ENCODE measurements at regions not wholly inside any gene's neighbourhood (a gene's known extent, or its start where the extent isn't known, plus 50 kb on each side); places are given as distances from the start of the nearest gene placed in this dataset.
A peak's percentile ranks its signal among the peaks of the same experiment; 100 is the strongest.

GRCh38 chr3:65027335-65027734 lies 339.5 kb upstream of the ADAMTS9 start (continued):
- TF ChIP-seq, protein P1, sequence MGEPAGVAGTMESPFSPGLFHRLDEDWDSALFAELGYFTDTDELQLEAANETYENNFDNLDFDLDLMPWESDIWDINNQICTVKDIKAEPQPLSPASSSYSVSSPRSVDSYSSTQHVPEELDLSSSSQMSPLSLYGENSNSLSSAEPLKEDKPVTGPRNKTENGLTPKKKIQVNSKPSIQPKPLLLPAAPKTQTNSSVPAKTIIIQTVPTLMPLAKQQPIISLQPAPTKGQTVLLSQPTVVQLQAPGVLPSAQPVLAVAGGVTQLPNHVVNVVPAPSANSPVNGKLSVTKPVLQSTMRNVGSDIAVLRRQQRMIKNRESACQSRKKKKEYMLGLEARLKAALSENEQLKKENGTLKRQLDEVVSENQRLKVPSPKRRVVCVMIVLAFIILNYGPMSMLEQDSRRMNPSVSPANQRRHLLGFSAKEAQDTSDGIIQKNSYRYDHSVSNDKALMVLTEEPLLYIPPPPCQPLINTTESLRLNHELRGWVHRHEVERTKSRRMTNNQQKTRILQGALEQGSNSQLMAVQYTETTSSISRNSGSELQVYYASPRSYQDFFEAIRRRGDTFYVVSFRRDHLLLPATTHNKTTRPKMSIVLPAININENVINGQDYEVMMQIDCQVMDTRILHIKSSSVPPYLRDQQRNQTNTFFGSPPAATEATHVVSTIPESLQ (CRISPR knock-in tag; IDR thresholded peaks at IDR 0.05), result no peak
- TF ChIP-seq ARID4B (CRISPR knock-in tag; IDR thresholded peaks at IDR 0.05; ENCODE audit: borderline replicate concordance), result no peak
- no peak for TF ChIP-seq CREB1 (CRISPR knock-in tag; IDR thresholded peaks at IDR 0.05)
- TF ChIP-seq, protein P2, sequence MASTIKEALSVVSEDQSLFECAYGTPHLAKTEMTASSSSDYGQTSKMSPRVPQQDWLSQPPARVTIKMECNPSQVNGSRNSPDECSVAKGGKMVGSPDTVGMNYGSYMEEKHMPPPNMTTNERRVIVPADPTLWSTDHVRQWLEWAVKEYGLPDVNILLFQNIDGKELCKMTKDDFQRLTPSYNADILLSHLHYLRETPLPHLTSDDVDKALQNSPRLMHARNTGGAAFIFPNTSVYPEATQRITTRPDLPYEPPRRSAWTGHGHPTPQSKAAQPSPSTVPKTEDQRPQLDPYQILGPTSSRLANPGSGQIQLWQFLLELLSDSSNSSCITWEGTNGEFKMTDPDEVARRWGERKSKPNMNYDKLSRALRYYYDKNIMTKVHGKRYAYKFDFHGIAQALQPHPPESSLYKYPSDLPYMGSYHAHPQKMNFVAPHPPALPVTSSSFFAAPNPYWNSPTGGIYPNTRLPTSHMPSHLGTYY (CRISPR knock-in tag; IDR thresholded peaks at IDR 0.05), result peak; percentile 49; the same call in 1 of the 2 replicates
- no peak for TF ChIP-seq NR2C2 (CRISPR knock-in tag; IDR thresholded peaks at IDR 0.05)
- TF ChIP-seq, protein P3, sequence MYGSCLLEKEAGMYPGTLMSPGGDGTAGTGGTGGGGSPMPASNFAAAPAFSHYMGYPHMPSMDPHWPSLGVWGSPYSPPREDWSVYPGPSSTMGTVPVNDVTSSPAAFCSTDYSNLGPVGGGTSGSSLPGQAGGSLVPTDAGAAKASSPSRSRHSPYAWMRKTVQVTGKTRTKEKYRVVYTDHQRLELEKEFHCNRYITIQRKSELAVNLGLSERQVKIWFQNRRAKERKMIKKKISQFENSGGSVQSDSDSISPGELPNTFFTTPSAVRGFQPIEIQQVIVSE (CRISPR knock-in tag; IDR thresholded peaks at IDR 0.05; ENCODE audit: borderline replicate concordance), result no peak
- TF ChIP-seq SOX15 (CRISPR knock-in tag; IDR thresholded peaks at IDR 0.05), result no peak
- TF ChIP-seq, protein P4, sequence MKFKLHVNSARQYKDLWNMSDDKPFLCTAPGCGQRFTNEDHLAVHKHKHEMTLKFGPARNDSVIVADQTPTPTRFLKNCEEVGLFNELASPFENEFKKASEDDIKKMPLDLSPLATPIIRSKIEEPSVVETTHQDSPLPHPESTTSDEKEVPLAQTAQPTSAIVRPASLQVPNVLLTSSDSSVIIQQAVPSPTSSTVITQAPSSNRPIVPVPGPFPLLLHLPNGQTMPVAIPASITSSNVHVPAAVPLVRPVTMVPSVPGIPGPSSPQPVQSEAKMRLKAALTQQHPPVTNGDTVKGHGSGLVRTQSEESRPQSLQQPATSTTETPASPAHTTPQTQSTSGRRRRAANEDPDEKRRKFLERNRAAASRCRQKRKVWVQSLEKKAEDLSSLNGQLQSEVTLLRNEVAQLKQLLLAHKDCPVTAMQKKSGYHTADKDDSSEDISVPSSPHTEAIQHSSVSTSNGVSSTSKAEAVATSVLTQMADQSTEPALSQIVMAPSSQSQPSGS (CRISPR knock-in tag; IDR thresholded peaks at IDR 0.05; ENCODE audit: borderline replicate concordance, low read depth), result no peak
- no peak for TF ChIP-seq TCF7 (CRISPR knock-in tag; IDR thresholded peaks at IDR 0.05; ENCODE audit: low read depth)
- no peak for TF ChIP-seq HMGXB4 (CRISPR knock-in tag; IDR thresholded peaks at IDR 0.05)
- TF ChIP-seq, protein P5, sequence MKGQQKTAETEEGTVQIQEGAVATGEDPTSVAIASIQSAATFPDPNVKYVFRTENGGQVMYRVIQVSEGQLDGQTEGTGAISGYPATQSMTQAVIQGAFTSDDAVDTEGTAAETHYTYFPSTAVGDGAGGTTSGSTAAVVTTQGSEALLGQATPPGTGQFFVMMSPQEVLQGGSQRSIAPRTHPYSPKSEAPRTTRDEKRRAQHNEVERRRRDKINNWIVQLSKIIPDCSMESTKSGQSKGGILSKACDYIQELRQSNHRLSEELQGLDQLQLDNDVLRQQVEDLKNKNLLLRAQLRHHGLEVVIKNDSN (CRISPR knock-in tag; IDR thresholded peaks at IDR 0.05), result no peak
- no peak for TF ChIP-seq MXD4 (CRISPR knock-in tag; IDR thresholded peaks at IDR 0.05; ENCODE audit: borderline replicate concordance)
- peak; percentile 87; the same call in 1 of the 2 replicates for TF ChIP-seq PRRX2 (CRISPR knock-in tag; IDR thresholded peaks at IDR 0.05)
- TF ChIP-seq, protein P6, sequence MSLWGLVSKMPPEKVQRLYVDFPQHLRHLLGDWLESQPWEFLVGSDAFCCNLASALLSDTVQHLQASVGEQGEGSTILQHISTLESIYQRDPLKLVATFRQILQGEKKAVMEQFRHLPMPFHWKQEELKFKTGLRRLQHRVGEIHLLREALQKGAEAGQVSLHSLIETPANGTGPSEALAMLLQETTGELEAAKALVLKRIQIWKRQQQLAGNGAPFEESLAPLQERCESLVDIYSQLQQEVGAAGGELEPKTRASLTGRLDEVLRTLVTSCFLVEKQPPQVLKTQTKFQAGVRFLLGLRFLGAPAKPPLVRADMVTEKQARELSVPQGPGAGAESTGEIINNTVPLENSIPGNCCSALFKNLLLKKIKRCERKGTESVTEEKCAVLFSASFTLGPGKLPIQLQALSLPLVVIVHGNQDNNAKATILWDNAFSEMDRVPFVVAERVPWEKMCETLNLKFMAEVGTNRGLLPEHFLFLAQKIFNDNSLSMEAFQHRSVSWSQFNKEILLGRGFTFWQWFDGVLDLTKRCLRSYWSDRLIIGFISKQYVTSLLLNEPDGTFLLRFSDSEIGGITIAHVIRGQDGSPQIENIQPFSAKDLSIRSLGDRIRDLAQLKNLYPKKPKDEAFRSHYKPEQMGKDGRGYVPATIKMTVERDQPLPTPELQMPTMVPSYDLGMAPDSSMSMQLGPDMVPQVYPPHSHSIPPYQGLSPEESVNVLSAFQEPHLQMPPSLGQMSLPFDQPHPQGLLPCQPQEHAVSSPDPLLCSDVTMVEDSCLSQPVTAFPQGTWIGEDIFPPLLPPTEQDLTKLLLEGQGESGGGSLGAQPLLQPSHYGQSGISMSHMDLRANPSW (CRISPR knock-in tag; conservative IDR thresholded peaks at IDR 0.05; ENCODE audit: low read depth), result no peak
- peak; percentile 82 for TF ChIP-seq ZNF671 (CRISPR knock-in tag; IDR thresholded peaks at IDR 0.05)
- TF ChIP-seq, protein P7, sequence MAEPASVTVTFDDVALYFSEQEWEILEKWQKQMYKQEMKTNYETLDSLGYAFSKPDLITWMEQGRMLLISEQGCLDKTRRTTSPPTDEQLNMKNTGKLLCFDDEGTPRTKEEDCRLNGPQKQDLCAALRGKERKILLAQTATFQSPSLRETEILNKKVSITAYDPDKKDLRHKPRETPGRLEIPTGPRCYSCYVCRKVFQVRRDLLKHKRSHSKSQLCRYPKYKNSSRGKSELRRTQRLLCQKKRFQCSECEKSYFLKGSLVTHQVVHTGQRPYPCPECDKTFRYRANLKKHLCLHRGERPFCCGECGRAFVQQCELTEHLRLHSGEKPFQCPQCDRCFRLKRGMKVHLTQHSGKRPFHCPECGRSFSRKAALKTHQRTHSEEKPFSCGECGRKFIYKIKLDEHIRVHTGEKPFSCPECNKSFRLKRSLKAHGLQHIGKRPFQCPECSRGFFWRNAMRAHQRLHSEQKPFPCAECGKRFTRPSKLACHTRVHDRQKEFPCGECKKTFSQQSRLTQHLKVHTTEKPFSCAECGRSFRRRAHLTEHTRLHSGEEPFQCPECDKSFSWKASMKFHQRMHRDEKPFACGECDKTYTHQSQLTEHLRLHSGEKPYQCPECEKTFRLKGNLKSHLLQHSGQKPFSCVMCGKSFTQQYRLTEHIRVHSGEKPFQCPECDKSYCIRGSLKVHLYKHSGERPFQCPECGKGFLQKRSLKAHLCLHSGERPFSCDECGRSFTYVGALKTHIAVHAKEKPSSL (CRISPR knock-in tag; conservative IDR thresholded peaks at IDR 0.05), result 0 out of 2 replicates have a peak, but pooled peaks have one; percentile 49
- no peak for TF ChIP-seq ZNF263 (CRISPR knock-in tag; IDR thresholded peaks at IDR 0.05; ENCODE audit: low read depth)
- TF ChIP-seq, protein P8, sequence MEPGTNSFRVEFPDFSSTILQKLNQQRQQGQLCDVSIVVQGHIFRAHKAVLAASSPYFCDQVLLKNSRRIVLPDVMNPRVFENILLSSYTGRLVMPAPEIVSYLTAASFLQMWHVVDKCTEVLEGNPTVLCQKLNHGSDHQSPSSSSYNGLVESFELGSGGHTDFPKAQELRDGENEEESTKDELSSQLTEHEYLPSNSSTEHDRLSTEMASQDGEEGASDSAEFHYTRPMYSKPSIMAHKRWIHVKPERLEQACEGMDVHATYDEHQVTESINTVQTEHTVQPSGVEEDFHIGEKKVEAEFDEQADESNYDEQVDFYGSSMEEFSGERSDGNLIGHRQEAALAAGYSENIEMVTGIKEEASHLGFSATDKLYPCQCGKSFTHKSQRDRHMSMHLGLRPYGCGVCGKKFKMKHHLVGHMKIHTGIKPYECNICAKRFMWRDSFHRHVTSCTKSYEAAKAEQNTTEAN (CRISPR knock-in tag; IDR thresholded peaks at IDR 0.05), result no peak
- no peak for TF ChIP-seq ELF4 (CRISPR knock-in tag; IDR thresholded peaks at IDR 0.05; ENCODE audit: low read depth)
- no peak for TF ChIP-seq RORB (CRISPR knock-in tag; IDR thresholded peaks at IDR 0.05)

Data from WTC11 (cell line).